Endothelial cell of umbilical vein (primary cell): ENCODE measurements at regions not wholly inside any gene's neighbourhood (a gene's known extent, or its start where the extent isn't known, plus 50 kb on each side); places are given as distances from the start of the nearest gene placed in this dataset.

Experiments used
- BruUV-seq: library from RNA; stranded (reverse); fragments of 400-500 nt; replicated peaks from 2 replicates; lab custom pipeline; 2021; lab: Mats Ljungman, UMichigan
- CTCF ChIA-PET: fragments of 300-600, 350-600 bp; sonication (Branson Sonifier 250); formaldehyde crosslinking; loops from one replicate; lab custom pipeline; 2021; ENCODE audit warnings: antibody characterized with exemption, inconsistent platforms; lab: Charles Lee
- POLR2A ChIA-PET: fragments of 300-600, 350-600 bp; sonication (Branson Sonifier 250); formaldehyde crosslinking; loops from one replicate; lab custom pipeline; 2021; ENCODE audit warnings: antibody characterized with exemption, inconsistent platforms; lab: Charles Lee
- DNase-seq: peaks from one replicate; pipeline ENCODE4 v3.0.0-alpha.2; 2011; ENCODE audit warnings: low read depth, low spot score
- FAIRE-seq: peaks from 2 replicates; lab custom pipeline; 2011; peaks lifted over from hg19 to GRCh38; lab: Jason Lieb, UNC
- H2AFZ ChIP-seq: 2 replicates; pipeline ENCODE4 v1.6.0; 2012; ENCODE audit warnings: low read depth, low read length, control low read depth, inconsistent platforms
- H3K27ac ChIP-seq: 2 replicates; pipeline ENCODE4 v1.5.1; 2011; ENCODE audit warnings: low read depth, mild to moderate bottlenecking, control low read depth, low read length, moderate library complexity; ENCODE audit not compliant: insufficient read depth
- H3K27me3 ChIP-seq, 2 experiments: 2 replicates each; pipeline versions ENCODE4 v1.6.0 to v1.6.1; 2011; ENCODE audit warnings: low read length in 2 of 2, mixed read lengths in 1 of 2; ENCODE audit not compliant: control insufficient read depth in 2 of 2, insufficient read depth in 2 of 2
- H3K36me3 ChIP-seq, 2 experiments: 2 replicates in 1 of 2; 3 replicates in 1 of 2; pipeline ENCODE4 v1.5.1; 2011; ENCODE audit warnings: low read length in 2 of 2, mild to moderate bottlenecking in 1 of 2, moderate library complexity in 1 of 2; ENCODE audit not compliant: control insufficient read depth in 2 of 2, insufficient read depth in 2 of 2; ENCODE audit errors: extremely low read depth in 1 of 2
- H3K4me1 ChIP-seq: 3 replicates; pipeline ENCODE4 v1.5.1; 2011; ENCODE audit warnings: mild to moderate bottlenecking, low read length; ENCODE audit not compliant: control insufficient read depth, insufficient read depth; ENCODE audit errors: extremely low read depth
- H3K4me2 ChIP-seq: 2 replicates; pipeline ENCODE4 v1.6.1; 2011; ENCODE audit warnings: low read length, control low read depth, mixed read lengths; ENCODE audit not compliant: insufficient read depth
- H3K4me3 ChIP-seq, 3 experiments: fragments of 200-600 bp in 1 of 3; sonication (generic), shearing (Covaris generic) in 1 of 3; replicated peaks in 1 of 3; 2 replicates each; pipeline ENCODE4 v1.5.1; 2011 to 2016; ENCODE audit warnings: control low read depth in 3 of 3, low read length in 3 of 3, mild to moderate bottlenecking in 2 of 3, inconsistent platforms in 1 of 3, low read depth in 1 of 3, moderate library complexity in 1 of 3; ENCODE audit not compliant: insufficient read depth in 1 of 3
- H3K79me2 ChIP-seq: 2 replicates; pipeline ENCODE4 v1.6.0; 2012; ENCODE audit warnings: low read length, inconsistent platforms; ENCODE audit not compliant: control insufficient read depth, insufficient read depth
- H3K9ac ChIP-seq: replicated peaks from 2 replicates; pipeline ENCODE3; 2011; ENCODE audit warnings: low read length, control low read depth; ENCODE audit not compliant: insufficient read depth; ENCODE audit errors: extremely low read depth
- H3K9me1 ChIP-seq: replicated peaks from 3 replicates; pipeline ENCODE4 v1.6.0; 2011; ENCODE audit warnings: mild to moderate bottlenecking, low read length; ENCODE audit not compliant: control insufficient read depth, insufficient read depth; ENCODE audit errors: extremely low read depth
- H3K9me3 ChIP-seq: replicated peaks from 2 replicates; pipeline ENCODE4 v1.5.1; 2012; ENCODE audit warnings: low read length, inconsistent platforms; ENCODE audit not compliant: control insufficient read depth, insufficient read depth
- H4K20me1 ChIP-seq: replicated peaks from 2 replicates; pipeline ENCODE3; 2011; ENCODE audit warnings: mild to moderate bottlenecking, low read length; ENCODE audit not compliant: control insufficient read depth, insufficient read depth; ENCODE audit errors: extremely low read depth
- CTCF ChIP-seq, 2 donors: IDR thresholded peaks; 1 replicate in 1 of 2; 2 replicates in 1 of 2; pipeline ENCODE4 v1.5.1; 2011; ENCODE audit warnings: low read length in 2 of 2, mild to moderate bottlenecking in 2 of 2, moderate library complexity in 2 of 2, control low read depth in 1 of 2, inconsistent platforms in 1 of 2, low read depth in 1 of 2; ENCODE audit not compliant: insufficient read depth in 1 of 2; ENCODE audit errors: extremely low read depth in 1 of 2
- EZH2 ChIP-seq: IDR thresholded peaks from 2 replicates; pipeline ENCODE4 v1.6.1; 2012; ENCODE audit warnings: borderline replicate concordance, low read depth, mild to moderate bottlenecking, moderate library complexity, low read length, inconsistent platforms; ENCODE audit not compliant: severe bottlenecking
- FOS ChIP-seq: IDR thresholded peaks from 2 replicates; pipeline ENCODE4 v1.6.1; 2011; ENCODE audit warnings: mild to moderate bottlenecking, low read length, moderate library complexity, borderline replicate concordance; ENCODE audit not compliant: insufficient read depth
- GATA2 ChIP-seq: IDR thresholded peaks from 2 replicates; pipeline ENCODE4 v1.7.0; 2011; ENCODE audit warnings: low read depth, mild to moderate bottlenecking, moderate library complexity, mixed read lengths, low read length; ENCODE audit not compliant: insufficient read length, insufficient read depth
- JUN ChIP-seq: IDR thresholded peaks from 2 replicates; pipeline ENCODE4 v1.6.1; 2011; ENCODE audit warnings: borderline replicate concordance, low read depth; ENCODE audit not compliant: insufficient read length, insufficient read depth
- MAX ChIP-seq: IDR thresholded peaks from 2 replicates; pipeline ENCODE4 v1.6.1; 2011; ENCODE audit not compliant: insufficient read depth, insufficient read length
- MYC ChIP-seq: IDR thresholded peaks from one replicate; pipeline ENCODE4 v1.6.1; 2011; ENCODE audit warnings: mild to moderate bottlenecking, low read depth, low read length
- POLR2A ChIP-seq: IDR thresholded peaks from 2 replicates; pipeline ENCODE4 v1.6.1; 2012; ENCODE audit warnings: low read depth, mild to moderate bottlenecking, control low read depth, low read length
- POLR2AphosphoS5 ChIP-seq: IDR thresholded peaks from 2 replicates; pipeline ENCODE4 v1.6.1; 2012; ENCODE audit warnings: low read depth, mild to moderate bottlenecking, control low read depth, low read length, moderate library complexity; ENCODE audit not compliant: insufficient read depth
- dilution Hi-C: fragments of 300-500 bp; cut with MboI; formaldehyde crosslinking; loops from one replicate; pipeline ENCODE4 v1.15.0; 2019; ENCODE audit warnings: low sequenced_read_pairs; ENCODE audit not compliant: extremely low pct_ligation_motif_present
- intact Hi-C: fragments of 100-400 bp; cut with micrococcal nuclease; formaldehyde crosslinking; loops from one replicate; pipeline ENCODE4 v1.10.0; 2022

GRCh38 chr2:118641711-118642110 is 205.7 kb downstream of the EN1 start:
- H2AFZ ChIP-seq, result no peak overlapping the region
- dilution Hi-C loops, result no loop called here
- ChIA-PET POLR2A (no interaction called here), CTCF (no interaction called here)
- H3K4me1 ChIP-seq, result no peaks in the 10 kb centered on the region
- H3K9me1 ChIP-seq, result no peaks in the 10 kb centered on the region
- H3K9me3 ChIP-seq, result no peaks in the 10 kb centered on the region
- no peak overlapping the region for H3K9ac ChIP-seq
- FAIRE-seq, result no peak
- H3K27ac ChIP-seq, result no peak overlapping the region
- DNase-seq, result no peak
- no peak overlapping the region for H3K4me3 ChIP-seq
- intact Hi-C loops, result no loop called here
- no peaks in the 10 kb centered on the region for H3K79me2 ChIP-seq
- no TSS peak for BruUV-seq
- no peaks in the 10 kb centered on the region for H4K20me1 ChIP-seq
- no peaks in the 10 kb centered on the region for H3K36me3 ChIP-seq
- H3K4me2 ChIP-seq, result no peak overlapping the region
- no peaks in the 10 kb centered on the region for H3K27me3 ChIP-seq
- TF ChIP-seq EZH2 (no peak), FOS (no peak), POLR2AphosphoS5 (no peak), MYC (no peak), JUN (no peak), POLR2A (no peak), CTCF (IDR thresholded peaks at IDR 0.05; ENCODE audit: extremely low read depth in 1 of 2, insufficient read depth in 1 of 2, low read depth in 1 of 2, low read length in 2 of 2) (no peak), GATA2 (no peak), MAX (no peak)
